Gastroesophageal sphincter (tissue), 4 donors: ENCODE measurements at regions not wholly inside any gene's neighbourhood (a gene's known extent, or its start where the extent isn't known, plus 50 kb on each side); places are given as distances from the start of the nearest gene placed in this dataset.
"Not testable (repeated sequence)": the region's sequence is repeated elsewhere in the genome, so short reads cannot be mapped to it uniquely, and the experiment has no call there.

Experiments used
- ATAC-seq: fragments of 150-250 bp; one replicate; pipeline ENCODE4 v1.9.1; 2016; ENCODE audit warnings: mild to moderate bottlenecking, moderate library complexity
- H3K27ac ChIP-seq, 4 donors: fragments of 200-600 bp; sonication (generic) in 3 of 4; 1 replicate in 3 of 4; 2 replicates in 1 of 4; pipeline ENCODE4 v1.5.1; 2016 to 2019
- H3K27me3 ChIP-seq: fragments of 200-600 bp; sonication (generic); one replicate; pipeline ENCODE4 v1.5.1; 2019
- H3K36me3 ChIP-seq, 2 donors: fragments of 200-600 bp; sonication (generic); one replicate each; pipeline ENCODE4 v1.5.1; 2019; ENCODE audit warnings: control low read depth in 1 of 2
- H3K4me1 ChIP-seq, 3 donors: fragments of 200-600 bp; sonication (generic); 1 replicate in 2 of 3; 2 replicates in 1 of 3; pipeline ENCODE4 v1.5.1; 2016 to 2019; ENCODE audit warnings: control low read depth in 2 of 3
- H3K4me3 ChIP-seq, 2 donors: fragments of 200-600 bp; sonication (generic); one replicate each; pipeline ENCODE4 v1.5.1; 2019; ENCODE audit warnings: mild to moderate bottlenecking in 1 of 2, moderate library complexity in 1 of 2
- H3K9me3 ChIP-seq, 3 donors: fragments of 200-600 bp; sonication (generic); one replicate each; pipeline ENCODE4 v1.5.1; 2017 to 2019; ENCODE audit warnings: control low read depth in 2 of 3
- EP300 ChIP-seq: sonication (generic); formaldehyde crosslinking; IDR thresholded peaks from one replicate; pipeline ENCODE4 v1.6.1; 2017; ENCODE audit warnings: antibody characterized with exemption, mild to moderate bottlenecking
- POLR2A ChIP-seq, 2 donors: fragments of 450-650 bp; IDR thresholded peaks; one replicate each; pipeline ENCODE4 v1.6.1; 2017; ENCODE audit warnings: antibody characterized with exemption in 2 of 2, mild to moderate bottlenecking in 2 of 2, moderate library complexity in 1 of 2
- POLR2AphosphoS5 ChIP-seq: sonication (generic); formaldehyde crosslinking; IDR thresholded peaks from one replicate; pipeline ENCODE4 v1.6.1; 2017; ENCODE audit warnings: antibody characterized with exemption
- WGBS, 2 donors: methylation state at CpG; one replicate each; pipeline ENCODE4 v1.1.5; 2018; ENCODE audit warnings: low coverage in 1 of 2; 5-methylcytosine and 5-hydroxymethylcytosine counted together
- TF ChIP-seq, protein P1 (sequence below), 4 experiments: fragments of 200-600 bp in 2 of 4; fragments of 450-650 bp in 2 of 4; sonication (generic) in 1 of 4; IDR thresholded peaks; one replicate each; pipeline ENCODE4 v1.5.1; 2017 to 2019; ENCODE audit warnings: antibody characterized with exemption in 4 of 4, mild to moderate bottlenecking in 2 of 4, moderate library complexity in 2 of 4

DNA sequence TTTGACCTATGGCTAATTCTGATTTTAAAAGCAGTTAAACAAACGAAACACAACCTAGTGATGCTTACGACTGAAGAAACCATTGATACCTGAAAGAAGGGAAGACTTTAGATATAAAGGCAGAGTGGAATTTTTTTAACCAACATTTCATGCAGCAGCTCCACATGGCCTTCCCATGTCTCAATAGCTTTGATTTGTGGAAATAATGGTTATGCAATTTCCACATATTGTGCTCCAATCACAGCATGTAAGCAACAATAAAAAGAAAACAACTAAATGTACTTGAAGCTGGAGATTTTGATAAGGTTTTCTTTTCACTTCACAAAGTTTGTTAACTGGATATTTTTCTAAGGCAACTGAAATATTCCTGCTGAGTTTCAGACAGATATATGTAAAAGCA lies 82.0 kb upstream of the SLC39A10 start:
- H3K4me1 ChIP-seq: no peaks in the 10 kb centered on the region
- H3K9me3 ChIP-seq: no peaks in the 10 kb centered on the region
- 83 to 93% methylated on average over 2 of the region's 2 CpGs for WGBS, 2 donors
- TF ChIP-seq EP300 (no peak), POLR2A (IDR thresholded peaks at IDR 0.05) (no peak), POLR2AphosphoS5 (no peak)
- TF ChIP-seq, protein P1, sequence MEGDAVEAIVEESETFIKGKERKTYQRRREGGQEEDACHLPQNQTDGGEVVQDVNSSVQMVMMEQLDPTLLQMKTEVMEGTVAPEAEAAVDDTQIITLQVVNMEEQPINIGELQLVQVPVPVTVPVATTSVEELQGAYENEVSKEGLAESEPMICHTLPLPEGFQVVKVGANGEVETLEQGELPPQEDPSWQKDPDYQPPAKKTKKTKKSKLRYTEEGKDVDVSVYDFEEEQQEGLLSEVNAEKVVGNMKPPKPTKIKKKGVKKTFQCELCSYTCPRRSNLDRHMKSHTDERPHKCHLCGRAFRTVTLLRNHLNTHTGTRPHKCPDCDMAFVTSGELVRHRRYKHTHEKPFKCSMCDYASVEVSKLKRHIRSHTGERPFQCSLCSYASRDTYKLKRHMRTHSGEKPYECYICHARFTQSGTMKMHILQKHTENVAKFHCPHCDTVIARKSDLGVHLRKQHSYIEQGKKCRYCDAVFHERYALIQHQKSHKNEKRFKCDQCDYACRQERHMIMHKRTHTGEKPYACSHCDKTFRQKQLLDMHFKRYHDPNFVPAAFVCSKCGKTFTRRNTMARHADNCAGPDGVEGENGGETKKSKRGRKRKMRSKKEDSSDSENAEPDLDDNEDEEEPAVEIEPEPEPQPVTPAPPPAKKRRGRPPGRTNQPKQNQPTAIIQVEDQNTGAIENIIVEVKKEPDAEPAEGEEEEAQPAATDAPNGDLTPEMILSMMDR (IDR thresholded peaks at IDR 0.05): no peak
- ATAC-seq: no peak
- no peaks in the 10 kb centered on the region for H3K36me3 ChIP-seq
- H3K27me3 ChIP-seq: no peaks in the 10 kb centered on the region
- no peak overlapping the region for H3K27ac ChIP-seq
- H3K4me3 ChIP-seq: no peak overlapping the region

DNA sequence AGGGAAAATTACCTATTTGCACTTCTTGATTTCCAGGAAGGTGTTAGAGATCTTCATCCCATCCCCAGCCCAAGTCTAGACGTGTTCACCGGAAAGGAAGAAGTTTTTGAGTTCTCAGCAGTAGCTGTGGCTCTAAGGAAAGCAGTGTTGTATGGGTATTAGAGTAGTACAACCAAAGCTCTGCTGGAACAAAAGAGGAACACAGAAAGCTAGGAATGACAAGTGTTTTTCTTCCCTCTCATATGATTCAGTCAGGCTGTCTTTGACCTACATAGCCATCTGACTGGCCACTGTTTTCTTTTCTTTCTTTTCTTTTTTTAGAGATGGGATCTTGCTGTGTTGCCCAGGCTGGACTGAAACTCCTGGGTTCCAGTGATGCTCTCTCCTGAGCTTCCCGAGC lies 82.7 kb upstream of the SLC39A10 start:
- no peak for ATAC-seq
- 64 to 90% methylated on average over 2 to 3 of the region's 3 CpGs for WGBS, 2 donors
- no peaks in the 10 kb centered on the region for H3K36me3 ChIP-seq
- H3K4me3 ChIP-seq: no peak overlapping the region
- H3K27me3 ChIP-seq: no peaks in the 10 kb centered on the region
- TF ChIP-seq EP300 (no peak), POLR2AphosphoS5 (no peak)
- no peaks in the 10 kb centered on the region for H3K9me3 ChIP-seq
- H3K4me1 ChIP-seq: no peaks in the 10 kb centered on the region
- no peak overlapping the region for H3K27ac ChIP-seq

DNA sequence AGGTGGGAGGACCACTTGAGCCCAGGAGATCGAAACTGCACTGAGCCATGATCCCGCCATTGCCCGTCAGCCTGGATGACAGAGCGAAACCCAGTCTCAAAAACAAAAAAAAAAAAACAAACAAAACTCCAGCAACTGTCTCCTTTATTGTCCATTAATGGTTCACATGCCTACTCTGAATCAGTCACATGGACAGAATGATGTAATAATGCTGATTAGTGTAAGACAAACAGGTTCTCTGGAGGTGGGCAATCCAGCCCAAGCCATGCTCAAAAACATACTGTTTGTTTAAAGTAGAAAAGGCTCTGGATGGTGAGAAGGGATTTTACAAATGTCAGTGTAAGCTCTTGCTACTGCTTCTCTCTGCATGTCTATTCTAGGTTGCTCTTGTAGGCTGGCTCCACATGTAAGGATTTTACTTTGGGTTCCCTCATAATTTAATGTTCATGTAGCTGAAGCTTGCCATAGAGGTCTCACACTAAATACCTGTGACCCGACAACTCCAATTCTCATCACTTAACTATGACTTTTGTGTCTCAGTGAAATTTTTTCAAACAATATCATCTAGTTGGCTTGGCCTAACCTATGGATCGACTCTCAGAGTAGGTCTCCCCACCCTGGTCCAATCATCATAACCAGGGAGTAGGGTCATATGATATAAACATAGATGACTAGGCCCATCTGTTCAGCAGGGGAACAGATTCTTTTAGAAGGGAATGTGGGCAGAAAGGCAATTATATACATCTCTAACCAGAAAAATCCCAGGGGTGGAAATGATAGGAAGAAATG lies 83.9 kb upstream of the SLC39A10 start:
- H3K36me3 ChIP-seq: no peaks in the 10 kb centered on the region
- H3K27ac ChIP-seq: no peak overlapping the region
- TF ChIP-seq EP300 (no peak), POLR2A (IDR thresholded peaks at IDR 0.05) (no peak)
- TF ChIP-seq, protein P1 (IDR thresholded peaks at IDR 0.05): no peak
- no peaks in the 10 kb centered on the region for H3K4me1 ChIP-seq
- no peaks in the 10 kb centered on the region for H3K27me3 ChIP-seq
- H3K4me3 ChIP-seq: no peak overlapping the region
- no peaks in the 10 kb centered on the region for H3K9me3 ChIP-seq
- no peak for ATAC-seq
- 74 to 91% methylated on average over 2 to 6 of the region's 6 CpGs for WGBS, 2 donors

DNA sequence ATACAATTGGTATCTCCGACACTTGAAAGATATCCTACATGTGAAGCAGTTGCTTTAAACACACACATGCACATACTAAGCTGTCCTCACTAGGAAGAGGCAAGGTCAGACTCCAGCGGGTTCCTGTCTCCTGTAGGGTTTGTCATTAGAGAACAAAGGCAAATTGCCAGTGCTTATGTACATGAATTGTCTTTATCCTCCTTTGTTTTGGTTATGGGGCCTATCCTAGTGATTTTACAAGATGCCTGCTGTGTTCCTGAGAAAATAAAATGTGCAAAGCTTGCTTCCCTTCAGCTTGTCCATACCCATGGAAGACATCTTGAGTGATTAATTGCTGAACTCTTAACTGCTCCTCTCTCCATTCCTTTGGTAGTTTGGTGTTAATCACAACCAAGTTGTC lies 86.7 kb upstream of the SLC39A10 start:
- Histone ChIP-seq H3K27ac (no peak overlapping the region), H3K27me3 (no peaks in the 10 kb centered on the region), H3K4me3 (no peak overlapping the region), H3K9me3 (no peaks in the 10 kb centered on the region), H3K36me3 (no peaks in the 10 kb centered on the region), H3K4me1 (no peaks in the 10 kb centered on the region)
- 69 to 80% methylated on average over 1 to 2 of the region's 2 CpGs for WGBS, 2 donors
- TF ChIP-seq EP300: no peak
- no peak for TF ChIP-seq POLR2A (IDR thresholded peaks at IDR 0.05)
- TF ChIP-seq POLR2AphosphoS5: no peak
- TF ChIP-seq, protein P1 (IDR thresholded peaks at IDR 0.05): no peak
- ATAC-seq: no peak

DNA sequence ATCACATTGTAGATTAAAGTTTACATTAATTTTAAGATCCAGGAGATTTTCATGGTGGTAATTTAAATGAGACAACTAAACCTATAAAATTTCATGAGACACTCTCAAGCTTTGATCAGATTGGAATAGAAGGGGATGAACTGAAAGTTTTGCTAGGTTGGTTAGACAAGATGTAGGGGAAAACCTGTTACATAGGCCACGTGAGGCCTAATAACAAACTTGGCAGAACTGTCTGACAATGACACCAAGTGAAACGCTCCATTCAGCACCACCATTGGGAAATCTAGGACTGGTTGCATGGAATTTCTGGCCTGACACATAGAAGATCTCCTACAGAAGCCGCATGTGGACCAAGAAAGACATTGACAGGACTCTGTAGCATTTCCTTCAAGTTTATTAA lies 87.8 kb upstream of the SLC39A10 start:
- ATAC-seq: no peak
- Histone ChIP-seq H3K27me3 (no peaks in the 10 kb centered on the region), H3K4me1 (no peaks in the 10 kb centered on the region), H3K4me3 (no peak overlapping the region), H3K27ac (no peak overlapping the region), H3K36me3 (no peaks in the 10 kb centered on the region), H3K9me3 (no peaks in the 10 kb centered on the region)
- WGBS, 2 donors: 83 to 84% methylated on average over 1 to 3 of the region's 3 CpGs
- TF ChIP-seq POLR2A (IDR thresholded peaks at IDR 0.05): no peak
- no peak for TF ChIP-seq POLR2AphosphoS5
- TF ChIP-seq, protein P1 (IDR thresholded peaks at IDR 0.05): no peak
- TF ChIP-seq EP300: no peak

DNA sequence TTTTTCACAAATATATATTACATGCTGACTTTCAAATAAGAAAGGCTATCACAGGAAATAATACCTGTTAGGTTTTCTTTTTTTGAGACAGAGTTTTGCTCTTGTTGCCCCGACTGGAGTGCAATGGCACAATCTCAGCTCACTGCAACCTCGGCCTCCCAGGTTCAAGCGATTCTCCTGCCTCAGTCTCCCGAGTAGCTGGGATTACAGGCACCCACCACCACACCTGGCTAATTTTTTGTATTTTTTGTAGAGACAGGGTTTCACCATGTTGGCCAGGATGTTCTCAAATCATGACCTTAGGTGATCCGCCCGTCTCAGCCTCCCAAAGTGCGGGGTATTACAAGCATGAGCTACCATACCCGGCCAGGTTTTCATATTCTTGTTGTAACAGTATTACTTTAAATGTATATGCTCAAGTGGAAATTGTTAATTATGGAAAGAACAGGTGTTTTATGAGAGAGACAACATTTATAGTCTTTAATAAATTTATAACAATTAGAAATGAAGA lies 92.3 kb upstream of the SLC39A10 start:
- not testable (repeated sequence) for H3K4me1 ChIP-seq, H3K27me3 ChIP-seq, H3K36me3 ChIP-seq, H3K9me3 ChIP-seq, H3K4me3 ChIP-seq, ATAC-seq, H3K27ac ChIP-seq
- WGBS, 2 donors: 93 to 100% methylated on average over 4 to 8 of the region's 8 CpGs
